GM21390 (cell line): ENCODE measurements at regions not wholly inside any gene's neighbourhood (a gene's known extent, or its start where the extent isn't known, plus 50 kb on each side); places are given as distances from the start of the nearest gene placed in this dataset.

Experiments used
- ATAC-seq: cut with Tn5 transposase; IDR thresholded peaks from one replicate; pipeline ENCODE4 v1.9.1; 2021; ENCODE audit not compliant: unreplicated experiment

DNA sequence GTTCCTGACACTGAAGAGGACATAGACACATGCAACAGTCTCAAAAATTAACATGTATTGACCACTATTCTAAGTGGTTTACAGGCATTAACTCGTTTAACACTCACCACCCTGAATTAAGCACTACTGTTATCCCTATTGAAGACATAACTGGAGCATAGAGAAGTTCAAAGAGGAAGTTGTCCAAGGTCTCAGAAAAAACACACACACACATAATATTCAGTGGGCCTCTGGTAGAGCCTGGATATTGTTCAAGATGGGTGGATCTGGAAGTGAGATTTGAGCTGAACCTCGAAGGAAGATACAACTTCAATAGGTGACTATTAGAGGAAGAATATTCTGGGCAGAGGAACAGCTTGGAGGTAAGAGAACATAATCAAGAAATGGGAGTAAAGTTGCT, 334.9 kb downstream of the HNRNPD start:
- ATAC-seq = no peak

- no peak for ATAC-seq
Observed at GRCh38 chr4:82036181-82036580, 337.6 kb downstream of the HNRNPD start.

DNA sequence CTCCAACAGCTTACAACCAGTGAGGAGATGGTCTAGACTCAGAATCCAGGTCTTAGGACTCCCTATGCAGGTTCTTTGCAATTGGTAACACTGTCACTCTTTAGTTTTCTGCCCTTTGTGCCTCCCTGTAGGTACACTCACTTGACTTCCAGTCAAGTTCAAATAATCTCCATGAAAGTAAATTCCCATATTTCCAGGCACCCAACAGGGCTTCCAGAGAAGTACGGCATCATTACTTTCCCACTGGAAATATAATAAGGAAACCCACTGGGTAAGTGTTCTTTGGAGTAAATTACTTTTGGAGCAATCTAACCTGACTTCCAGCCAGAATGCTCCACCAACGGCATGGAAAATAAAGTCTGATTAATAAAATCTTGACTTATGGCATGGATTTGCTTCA, 338.9 kb downstream of the HNRNPD start:
- no peak for ATAC-seq

GRCh38 chr4:82033862-82034261, 339.9 kb downstream of the HNRNPD start:
- ATAC-seq = no peak

GRCh38 chr4:82031376-82031927, 342.3 kb downstream of the HNRNPD start:
- no peak for ATAC-seq

DNA sequence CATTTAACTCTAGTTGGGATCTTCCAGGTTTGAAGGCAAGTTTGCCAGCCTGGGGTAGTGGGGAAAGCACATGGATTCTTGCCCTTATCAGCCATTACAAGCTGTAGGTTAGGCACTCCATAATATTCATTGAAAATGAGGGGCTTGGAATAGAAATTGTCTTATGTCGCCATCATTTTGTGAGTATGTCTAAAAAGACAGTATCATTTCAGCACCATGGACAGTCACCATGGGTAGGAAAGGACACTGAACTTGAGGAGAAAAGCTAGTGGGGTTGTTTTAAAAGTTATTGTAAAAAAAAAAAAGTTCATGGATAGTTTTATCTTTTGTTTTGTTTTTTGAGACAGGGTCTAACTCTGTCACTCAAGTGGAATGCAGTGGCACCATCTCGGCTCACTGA, 356.1 kb downstream of the HNRNPD start:
- no peak for ATAC-seq

- ATAC-seq = no peak
Observed at GRCh38 chr4:82005158-82005557, 368.6 kb downstream of the HNRNPD start.

GRCh38 chr4:81997313-81997712, 376.5 kb downstream of the HNRNPD start:
- ATAC-seq = no peak

GRCh38 chr4:81990898-81991297, 382.9 kb downstream of the HNRNPD start:
- ATAC-seq = no peak

DNA sequence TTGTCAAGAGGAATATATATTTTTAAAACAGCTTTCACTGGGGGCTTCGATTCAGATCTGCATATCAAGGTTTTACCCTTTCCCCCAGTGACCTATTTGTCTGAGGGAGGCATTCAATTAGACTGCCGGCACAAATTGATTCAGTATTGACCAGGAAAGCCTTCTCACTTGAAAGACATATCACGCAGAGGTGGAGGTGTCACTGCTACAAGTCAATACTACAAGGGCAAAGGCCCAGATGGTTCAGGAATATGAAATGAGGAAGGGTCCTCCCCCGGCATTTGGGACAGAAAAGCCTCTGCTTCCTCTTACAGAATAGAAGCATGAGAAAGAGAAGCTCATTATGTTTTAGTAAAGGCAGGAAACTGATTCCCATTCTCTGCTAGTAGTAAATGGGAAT, 383.6 kb downstream of the HNRNPD start:
- ATAC-seq = no peak

DNA sequence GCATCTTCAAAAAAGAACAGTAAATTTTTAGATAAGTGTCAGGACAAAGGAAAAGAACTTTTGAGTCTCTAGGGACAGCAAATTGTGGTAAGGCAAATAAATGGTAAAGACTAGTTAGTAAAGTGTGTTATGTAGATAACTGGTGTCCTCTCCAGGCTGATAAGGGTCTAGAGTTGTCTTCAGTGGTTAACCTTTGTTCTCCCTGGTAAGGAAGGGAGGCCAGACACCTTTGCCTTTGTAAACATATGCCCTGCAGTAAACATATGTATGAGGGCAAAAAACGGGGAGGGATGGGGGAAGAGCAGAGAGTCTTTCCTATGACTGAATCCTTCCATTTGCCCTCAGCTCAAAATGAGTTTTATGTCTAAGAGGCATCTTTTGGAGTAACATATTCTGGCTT, 384.6 kb downstream of the HNRNPD start:
- ATAC-seq = no peak

GRCh38 chr4:81988178-81988577, 385.6 kb downstream of the HNRNPD start:
- ATAC-seq = no peak

DNA sequence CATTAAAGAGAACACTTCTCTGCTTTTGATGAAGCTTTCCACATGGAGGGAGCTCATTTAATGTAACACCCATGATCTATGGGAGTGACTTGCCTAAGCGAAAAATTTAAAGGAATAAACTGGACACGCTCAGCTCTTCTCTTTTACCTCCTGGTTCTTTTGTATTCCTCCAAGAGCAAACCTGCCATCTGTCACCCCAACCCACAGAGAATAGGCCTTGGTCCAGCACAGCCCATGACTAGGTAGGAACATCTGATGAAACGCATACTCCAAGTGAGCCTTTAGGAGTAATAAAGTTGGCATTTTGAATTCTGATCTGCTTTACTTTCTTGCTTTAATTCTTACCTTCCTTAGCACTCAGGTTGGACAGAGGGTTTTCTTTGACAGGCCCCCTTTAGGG, 389.0 kb downstream of the HNRNPD start:
- no peak for ATAC-seq

DNA sequence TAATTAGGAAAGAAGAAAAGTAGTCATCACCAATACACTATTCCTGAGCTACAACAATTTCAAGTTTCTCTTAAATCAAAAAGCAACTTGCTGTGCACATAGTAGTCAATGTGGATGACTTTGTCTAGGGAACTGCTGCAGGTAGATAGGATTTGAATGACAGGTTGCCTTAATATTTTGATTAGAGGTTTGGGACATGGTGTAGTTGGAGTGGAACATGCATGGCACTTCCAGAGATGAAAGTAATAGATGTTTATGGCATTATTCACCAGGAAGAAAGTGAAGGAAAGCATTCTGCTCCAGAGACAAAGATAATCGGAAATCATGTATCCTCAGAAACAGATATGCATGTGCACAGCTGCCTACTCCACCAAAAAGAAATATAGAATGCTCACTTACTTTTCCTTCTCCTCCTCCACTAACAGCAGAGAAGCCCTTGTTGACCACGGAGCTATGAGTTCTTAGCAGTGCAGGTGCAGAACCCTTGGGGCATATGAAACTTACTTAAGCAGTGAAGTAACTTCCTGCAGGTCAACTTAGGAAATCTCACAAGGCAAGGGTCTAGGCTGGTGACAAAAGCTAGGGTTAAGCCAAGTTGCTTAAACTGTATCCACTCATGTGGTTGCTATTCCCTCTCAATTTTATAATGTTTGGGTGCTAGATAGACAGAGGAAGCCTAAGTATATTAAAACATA, 390.8 kb downstream of the HNRNPD start:
- ATAC-seq = no peak

DNA sequence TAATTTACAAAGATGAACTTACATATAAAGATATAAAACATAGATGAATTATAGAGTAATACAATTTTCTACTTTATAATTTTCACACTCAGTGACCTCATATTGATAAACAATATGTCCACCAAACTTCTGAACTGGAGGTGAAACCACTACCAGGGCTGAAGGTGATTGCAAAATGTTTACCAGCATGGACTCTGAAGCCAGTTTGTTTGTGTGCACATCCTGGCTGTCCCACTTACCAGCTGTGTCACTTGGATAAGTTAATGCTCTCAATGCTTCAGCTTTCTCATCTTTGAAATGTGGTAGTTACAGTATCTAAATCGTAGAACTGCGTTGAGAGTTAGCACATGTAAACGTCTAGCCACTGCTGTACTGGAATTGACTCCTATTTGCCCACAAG, 392.6 kb downstream of the HNRNPD start:
- no peak for ATAC-seq

GRCh38 chr4:81974523-81974922, 399.3 kb downstream of the HNRNPD start:
- no peak for ATAC-seq

DNA sequence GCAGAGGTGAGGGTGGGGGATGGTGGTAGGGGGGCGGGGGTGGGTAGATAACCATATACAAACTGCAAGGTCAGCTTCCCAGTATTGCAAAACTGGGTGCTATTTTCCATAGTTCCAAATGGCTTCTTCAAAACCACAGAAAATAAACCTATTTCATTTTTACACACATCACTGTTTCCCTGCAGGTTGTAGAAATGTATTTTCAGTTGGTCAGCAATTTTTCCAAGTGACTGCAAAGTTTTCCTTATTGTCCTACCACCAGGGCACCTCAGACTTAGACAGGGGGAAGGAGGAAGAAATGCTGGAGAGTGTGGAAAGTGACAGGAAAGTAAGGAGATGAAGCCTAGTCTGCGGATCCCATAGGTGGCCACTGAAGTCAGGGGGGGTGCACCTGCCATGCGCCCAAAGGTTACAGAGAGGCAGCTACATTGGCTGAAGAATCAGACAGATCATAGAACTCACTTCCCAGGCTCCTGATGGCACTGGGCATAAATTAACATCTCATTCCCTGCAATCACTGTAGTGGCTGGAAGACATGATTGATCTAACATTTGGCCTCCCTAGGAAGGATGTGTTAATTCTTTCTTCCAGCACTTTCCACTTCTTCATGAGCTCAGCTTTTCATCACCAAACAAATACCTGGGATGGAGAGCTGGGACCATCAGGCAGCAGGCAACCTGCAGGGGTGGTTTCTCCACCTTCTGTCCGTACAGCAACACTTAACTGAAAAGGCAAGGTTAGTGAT, 402.0 kb downstream of the HNRNPD start:
- ATAC-seq = no peak

DNA sequence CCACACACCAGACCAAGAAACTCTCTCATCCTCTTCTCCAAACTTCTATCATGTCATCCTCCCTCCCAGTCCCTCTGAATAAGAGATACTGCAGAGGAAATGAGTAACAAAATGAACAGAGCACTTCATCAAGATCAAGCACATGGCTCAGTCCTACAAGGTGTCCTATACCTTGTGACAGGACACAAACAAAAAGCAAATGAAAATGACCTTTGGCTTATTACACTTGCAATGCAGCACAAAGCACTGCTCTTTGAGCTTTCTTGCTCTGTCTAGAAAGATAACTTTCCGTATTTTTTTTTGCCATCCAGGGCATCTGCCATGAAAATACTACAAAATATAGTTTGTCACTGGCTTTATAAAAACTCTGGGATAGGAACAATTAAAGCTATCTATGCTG, 402.7 kb downstream of the HNRNPD start:
- ATAC-seq = no peak

- no peak for ATAC-seq
Observed at GRCh38 chr4:81970454-81970853, 403.3 kb downstream of the HNRNPD start.

DNA sequence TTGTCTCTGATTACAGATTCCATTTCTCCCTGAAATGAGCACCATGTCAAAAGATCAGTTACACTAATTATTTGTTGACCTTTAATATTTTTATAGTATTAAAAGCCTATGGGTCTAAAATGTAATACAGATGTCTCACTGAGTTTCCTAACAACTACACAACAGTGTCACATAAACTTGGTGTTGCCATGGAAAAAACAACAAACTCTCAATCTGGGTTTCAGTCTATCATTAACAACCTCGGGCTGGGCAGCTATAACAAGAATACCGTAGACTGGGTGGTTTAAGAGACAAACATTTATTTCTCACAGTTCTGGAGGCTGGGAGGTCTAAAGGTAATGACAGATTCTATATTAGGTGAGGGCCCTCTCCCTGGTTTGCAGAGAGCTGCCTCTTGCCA, 407.1 kb downstream of the HNRNPD start:
- ATAC-seq = no peak

DNA sequence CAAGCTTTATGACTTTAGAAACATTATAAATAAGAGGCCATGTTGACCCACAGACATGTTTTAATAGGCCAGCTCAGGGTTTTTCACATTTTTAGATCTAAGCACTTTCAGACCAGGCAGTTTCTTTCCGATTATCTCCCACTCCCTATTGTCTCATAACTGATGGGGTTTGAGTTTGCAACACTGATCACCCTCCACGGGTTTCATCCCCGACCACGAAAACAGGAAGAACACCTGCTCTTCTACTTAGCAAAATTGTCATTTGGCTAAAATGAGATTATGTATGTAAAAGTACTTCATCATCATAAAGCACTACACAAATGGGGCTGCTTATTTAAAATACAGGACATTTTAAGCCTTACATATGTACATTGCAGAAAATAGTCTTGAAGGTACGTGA, 407.9 kb downstream of the HNRNPD start:
- ATAC-seq = no peak

DNA sequence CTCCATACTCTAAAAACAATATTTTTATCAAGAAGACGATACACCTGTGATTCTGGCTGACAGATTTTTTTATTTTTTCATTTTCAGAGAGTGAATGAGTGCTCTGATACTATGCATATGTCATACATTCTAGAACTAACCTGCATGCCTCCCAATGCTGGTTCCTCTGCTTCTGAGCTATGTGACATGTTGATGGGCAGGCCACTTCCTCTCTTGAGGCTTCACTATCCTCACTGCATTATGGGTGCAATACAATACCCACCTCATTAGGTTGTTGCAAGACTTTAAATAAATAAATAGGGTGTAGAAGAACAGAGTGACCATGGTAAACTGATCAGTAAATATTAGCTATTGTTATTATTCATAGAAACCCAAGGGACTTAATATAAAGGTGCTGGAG, 408.3 kb downstream of the HNRNPD start:
- ATAC-seq = no peak

GRCh38 chr4:81963763-81964020, 410.1 kb downstream of the HNRNPD start:
- ATAC-seq = no peak
